Duodenal mucosa (tissue), 2 donors: ENCODE measurements at regions not wholly inside any gene's neighbourhood (a gene's known extent, or its start where the extent isn't known, plus 50 kb on each side); places are given as distances from the start of the nearest gene placed in this dataset.
"Not testable (repeated sequence)": the region's sequence is repeated elsewhere in the genome, so short reads cannot be mapped to it uniquely, and the experiment has no call there.

Experiments used
- H3K27ac ChIP-seq: one replicate; pipeline ENCODE4 v1.7.0; 2013; ENCODE audit warnings: low read depth, low read length
- H3K27me3 ChIP-seq, 2 donors: one replicate each; pipeline ENCODE4 v1.7.0; 2013; ENCODE audit warnings: low read length in 2 of 2, control low read depth in 1 of 2; ENCODE audit not compliant: insufficient read depth in 2 of 2, control insufficient read depth in 1 of 2
- H3K36me3 ChIP-seq, 2 donors: one replicate each; pipeline ENCODE4 v1.7.0; 2013; ENCODE audit warnings: low read length in 2 of 2, control low read depth in 1 of 2; ENCODE audit not compliant: insufficient read depth in 2 of 2, control insufficient read depth in 1 of 2
- H3K4me1 ChIP-seq, 2 donors: one replicate each; pipeline ENCODE4 v1.7.0; 2013; ENCODE audit warnings: low read length in 2 of 2, control low read depth in 1 of 2; ENCODE audit not compliant: insufficient read depth in 2 of 2, control insufficient read depth in 1 of 2
- H3K4me3 ChIP-seq, 2 donors: one replicate each; pipeline ENCODE4 v1.7.0; 2013; ENCODE audit warnings: low read length in 2 of 2, low read depth in 1 of 2
- H3K9ac ChIP-seq, 2 donors: one replicate each; pipeline ENCODE4 v1.7.0; 2013; ENCODE audit warnings: low read length in 2 of 2, low read depth in 1 of 2
- H3K9me3 ChIP-seq, 2 donors: one replicate each; pipeline ENCODE4 v1.7.0; 2013; ENCODE audit warnings: low read length in 2 of 2, control low read depth in 1 of 2; ENCODE audit not compliant: control insufficient read depth in 1 of 2

GRCh38 chr14:105892453-105893441 lies 366.4 kb downstream of the TMEM121 start:
- not testable (repeated sequence) for H3K9ac ChIP-seq, H3K9me3 ChIP-seq, H3K4me1 ChIP-seq, H3K36me3 ChIP-seq, H3K27me3 ChIP-seq, H3K4me3 ChIP-seq, H3K27ac ChIP-seq

- H3K4me3 ChIP-seq, H3K9me3 ChIP-seq, H3K27ac ChIP-seq, H3K36me3 ChIP-seq, H3K4me1 ChIP-seq, H3K9ac ChIP-seq, H3K27me3 ChIP-seq: not testable (repeated sequence)
These were observed 367.3 kb downstream of the TMEM121 start for GRCh38 chr14:105893686-105894085.

- Histone ChIP-seq H3K36me3 (no peaks in the 10 kb centered on the region), H3K9me3 (no peaks in the 10 kb centered on the region), H3K9ac (no peak overlapping the region), H3K27me3 (no peaks in the 10 kb centered on the region), H3K27ac (no peak overlapping the region), H3K4me3 (no peak overlapping the region), H3K4me1 (no peaks in the 10 kb centered on the region)
These were observed 368.0 kb downstream of the TMEM121 start for GRCh38 chr14:105894125-105894977.

GRCh38 chr14:105894978-105895881 lies 368.8 kb downstream of the TMEM121 start:
- H3K4me1 ChIP-seq, result no peaks in the 10 kb centered on the region
- H3K4me3 ChIP-seq, result no peak overlapping the region
- H3K27ac ChIP-seq, result no peak overlapping the region
- H3K9me3 ChIP-seq, result no peaks in the 10 kb centered on the region
- no peaks in the 10 kb centered on the region for H3K27me3 ChIP-seq
- H3K9ac ChIP-seq, result no peak overlapping the region
- no peaks in the 10 kb centered on the region for H3K36me3 ChIP-seq

GRCh38 chr14:105896206-105896605 lies 369.8 kb downstream of the TMEM121 start:
- not testable (repeated sequence) for H3K27me3 ChIP-seq, H3K27ac ChIP-seq

GRCh38 chr14:105896961-105897724 lies 370.8 kb downstream of the TMEM121 start:
- not testable (repeated sequence) for H3K9me3 ChIP-seq, H3K9ac ChIP-seq, H3K27ac ChIP-seq

More at GRCh38 chr14:105896206-105896605, 369.8 kb downstream of the TMEM121 start:
- not testable (repeated sequence) for H3K9me3 ChIP-seq, H3K36me3 ChIP-seq, H3K9ac ChIP-seq, H3K4me3 ChIP-seq, H3K4me1 ChIP-seq

GRCh38 chr14:105897725-105898113 lies 371.3 kb downstream of the TMEM121 start:
- H3K9ac ChIP-seq, result no peak overlapping the region

More at GRCh38 chr14:105896961-105897724, 370.8 kb downstream of the TMEM121 start:
- not testable (repeated sequence) for H3K4me1 ChIP-seq, H3K27me3 ChIP-seq, H3K36me3 ChIP-seq, H3K4me3 ChIP-seq

GRCh38 chr14:105898482-105899010 lies 372.2 kb downstream of the TMEM121 start:
- no peak overlapping the region for H3K27ac ChIP-seq
- H3K9ac ChIP-seq, result no peak overlapping the region
- H3K27me3 ChIP-seq, result no peaks in the 10 kb centered on the region
- H3K4me3 ChIP-seq, result no peak overlapping the region
- H3K4me1 ChIP-seq, result no peaks in the 10 kb centered on the region
- no peaks in the 10 kb centered on the region for H3K36me3 ChIP-seq
- no peaks in the 10 kb centered on the region for H3K9me3 ChIP-seq

More at GRCh38 chr14:105897725-105898113, 371.3 kb downstream of the TMEM121 start:
- H3K4me3 ChIP-seq, result no peak overlapping the region
- H3K27me3 ChIP-seq, result no peaks in the 10 kb centered on the region
- no peaks in the 10 kb centered on the region for H3K9me3 ChIP-seq
- H3K36me3 ChIP-seq, result no peaks in the 10 kb centered on the region
- no peak overlapping the region for H3K27ac ChIP-seq
- no peaks in the 10 kb centered on the region for H3K4me1 ChIP-seq

GRCh38 chr14:105899071-105899641 lies 372.8 kb downstream of the TMEM121 start:
- no peaks in the 10 kb centered on the region for H3K36me3 ChIP-seq
- H3K9me3 ChIP-seq, result no peaks in the 10 kb centered on the region
- H3K27me3 ChIP-seq, result no peaks in the 10 kb centered on the region
- H3K9ac ChIP-seq, result no peak overlapping the region
- H3K4me3 ChIP-seq, result no peak overlapping the region
- H3K4me1 ChIP-seq, result no peaks in the 10 kb centered on the region
- H3K27ac ChIP-seq, result no peak overlapping the region
